ENCODE measurements at regions not wholly inside any gene's neighbourhood (a gene's known extent, or its start where the extent isn't known, plus 50 kb on each side); places are given as distances from the start of the nearest gene placed in this dataset.

- no peaks in the 10 kb centered on the region for H3K36me3 ChIP-seq (ENCODE audit: control insufficient read depth, insufficient read depth, low read length)
- no peaks in the 10 kb centered on the region for H3K27me3 ChIP-seq (replicated peaks; ENCODE audit: control insufficient read depth, insufficient read depth, low read length)
- no peak for DNase-seq (ENCODE audit: extremely low read depth, insufficient read length)
- H3K4me3 ChIP-seq (replicated peaks; ENCODE audit: low read depth, low read length), result no peak overlapping the region
- TF ChIP-seq CTCF (IDR thresholded peaks at IDR 0.05; ENCODE audit: insufficient read depth, low read length, poor library complexity, severe bottlenecking), result no peak
These were observed 140.0 kb downstream of the MC4R start for GRCh38 chr18:60232541-60232940.

- no peaks in the 10 kb centered on the region for H3K27me3 ChIP-seq (replicated peaks; ENCODE audit: control insufficient read depth, insufficient read depth, low read length)
- no peak overlapping the region for H3K4me3 ChIP-seq (replicated peaks; ENCODE audit: low read depth, low read length)
- TF ChIP-seq CTCF (IDR thresholded peaks at IDR 0.05; ENCODE audit: insufficient read depth, low read length, poor library complexity, severe bottlenecking), result no peak
- DNase-seq (ENCODE audit: extremely low read depth, insufficient read length), result no peak
- H3K36me3 ChIP-seq (ENCODE audit: control insufficient read depth, insufficient read depth, low read length), result no peaks in the 10 kb centered on the region
These were observed 143.7 kb downstream of the MC4R start for GRCh38 chr18:60228609-60229595.

- no peak for TF ChIP-seq CTCF (IDR thresholded peaks at IDR 0.05; ENCODE audit: insufficient read depth, low read length, poor library complexity, severe bottlenecking)
- H3K4me3 ChIP-seq (replicated peaks; ENCODE audit: low read depth, low read length), result no peak overlapping the region
- no peaks in the 10 kb centered on the region for H3K27me3 ChIP-seq (replicated peaks; ENCODE audit: control insufficient read depth, insufficient read depth, low read length)
- H3K36me3 ChIP-seq (ENCODE audit: control insufficient read depth, insufficient read depth, low read length), result no peaks in the 10 kb centered on the region
- no peak for DNase-seq (ENCODE audit: extremely low read depth, insufficient read length)
These were observed 157.1 kb downstream of the MC4R start for GRCh38 chr18:60215432-60215831.

GRCh38 chr18:60209042-60209441, 163.5 kb downstream of the MC4R start:
- no peaks in the 10 kb centered on the region; the same call in 1 of the 2 replicates for H3K27me3 ChIP-seq (replicated peaks; ENCODE audit: control insufficient read depth, insufficient read depth, low read length)
- no peak for DNase-seq (ENCODE audit: extremely low read depth, insufficient read length)
- no peaks in the 10 kb centered on the region for H3K36me3 ChIP-seq (ENCODE audit: control insufficient read depth, insufficient read depth, low read length)
- H3K4me3 ChIP-seq (replicated peaks; ENCODE audit: low read depth, low read length), result no peak overlapping the region
- TF ChIP-seq CTCF (IDR thresholded peaks at IDR 0.05; ENCODE audit: insufficient read depth, low read length, poor library complexity, severe bottlenecking), result no peak

- H3K27me3 ChIP-seq (replicated peaks; ENCODE audit: control insufficient read depth, insufficient read depth, low read length), result no peaks in the 10 kb centered on the region; the same call in 1 of the 2 replicates
These were observed 169.9 kb downstream of the MC4R start for GRCh38 chr18:60202708-60203107.

More at GRCh38 chr18:60202708-60203107, 169.9 kb downstream of the MC4R start:
- Histone ChIP-seq H3K36me3 (ENCODE audit: control insufficient read depth, insufficient read depth, low read length) (no peaks in the 10 kb centered on the region), H3K4me3 (replicated peaks; ENCODE audit: low read depth, low read length) (no peak overlapping the region)
- no peak for TF ChIP-seq CTCF (IDR thresholded peaks at IDR 0.05; ENCODE audit: insufficient read depth, low read length, poor library complexity, severe bottlenecking)
- DNase-seq (ENCODE audit: extremely low read depth, insufficient read length), result no peak

All from GM06990 (cell line).